ENCODE measurements at regions not wholly inside any gene's neighbourhood (a gene's known extent, or its start where the extent isn't known, plus 50 kb on each side); places are given as distances from the start of the nearest gene placed in this dataset.
"Not testable (repeated sequence)": the region's sequence is repeated elsewhere in the genome, so short reads cannot be mapped to it uniquely, and the experiment has no call there.

- DNase-seq = no peak
Measured at GRCh38 chr2:193885419-193885818, 1690.7 kb upstream of the TMEFF2 start.

DNA sequence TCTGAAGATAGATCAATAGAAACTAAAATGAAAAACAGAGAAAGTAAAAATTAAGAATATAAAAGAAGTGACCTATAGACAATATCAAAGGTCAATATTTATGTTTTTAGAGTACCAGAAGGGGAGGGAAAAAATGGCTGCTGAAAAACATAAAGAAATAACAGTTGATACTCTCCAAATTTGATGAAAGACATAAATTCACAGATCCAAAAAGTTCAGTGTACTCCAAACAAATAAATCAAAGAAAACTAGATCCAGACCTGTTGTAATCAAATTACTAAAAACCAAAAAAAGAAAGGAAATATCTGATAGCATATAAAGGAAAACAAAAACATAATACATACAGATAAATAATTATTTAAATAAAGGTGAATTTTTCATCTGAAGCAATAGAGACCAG is 1689.1 kb upstream of the TMEFF2 start:
- no peak for DNase-seq

DNA sequence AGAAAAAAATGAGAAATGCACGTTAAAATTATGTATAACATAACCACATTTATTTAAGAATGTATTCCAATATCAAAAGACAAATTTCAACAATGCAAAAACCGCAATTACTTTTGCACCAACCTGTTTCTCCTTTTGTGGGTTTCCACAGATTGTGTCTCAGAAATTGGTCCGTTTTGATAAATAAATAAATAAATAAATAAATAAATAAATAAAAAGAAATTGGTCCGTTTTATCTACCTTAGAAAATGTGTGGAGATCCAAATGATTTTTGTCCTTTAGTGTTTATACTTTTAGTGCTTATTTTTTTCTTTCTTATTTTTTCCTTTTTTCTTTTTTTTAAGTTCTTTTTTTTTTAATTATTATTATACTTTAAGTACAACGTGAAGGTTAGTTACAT is 1682.2 kb upstream of the TMEFF2 start:
- DNase-seq = no peak

DNA sequence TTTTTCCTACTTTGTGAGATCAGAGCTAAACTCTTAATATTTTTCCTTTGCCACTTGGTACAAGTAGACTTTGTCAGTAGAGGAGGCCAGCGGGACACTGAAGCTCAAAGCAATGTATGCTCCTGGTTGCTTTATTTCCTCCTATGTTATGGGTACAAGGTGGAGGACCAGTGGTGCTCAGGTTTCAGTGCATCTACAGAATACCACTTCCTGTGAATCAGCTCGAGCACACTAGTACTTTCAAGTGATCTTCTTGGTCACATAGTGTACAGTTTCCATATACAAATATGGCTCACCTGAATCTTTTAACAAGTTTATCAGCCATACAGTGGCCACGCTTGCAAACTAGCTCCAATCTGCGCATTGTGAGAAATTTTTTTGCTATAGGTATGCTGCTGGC is 1674.8 kb upstream of the TMEFF2 start:
- no peak for DNase-seq

- no peak for DNase-seq
Measured at GRCh38 chr2:193868833-193869232, 1674.1 kb upstream of the TMEFF2 start.

GRCh38 chr2:193868132-193868531 is 1673.4 kb upstream of the TMEFF2 start:
- no peak for DNase-seq

DNA sequence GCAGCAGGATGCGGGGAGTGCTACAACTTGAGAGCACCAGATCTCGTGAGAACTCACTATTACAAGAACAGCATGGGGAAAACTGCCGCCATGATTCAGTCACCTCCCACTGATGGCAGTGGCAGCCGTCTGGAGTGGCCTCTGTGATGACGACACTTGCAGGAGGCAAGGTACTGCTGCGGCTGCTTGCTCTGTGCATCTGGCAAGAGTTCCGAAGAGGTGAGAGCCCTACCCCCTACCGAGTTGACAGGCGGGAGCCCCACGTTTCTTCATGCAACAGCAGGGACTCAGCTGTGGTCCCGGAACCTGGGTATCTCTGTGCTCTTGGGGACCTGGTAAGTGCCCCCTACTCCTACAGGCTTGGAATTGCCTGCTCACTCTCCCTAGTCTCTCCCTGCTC is 1672.7 kb upstream of the TMEFF2 start:
- DNase-seq = no peak

DNA sequence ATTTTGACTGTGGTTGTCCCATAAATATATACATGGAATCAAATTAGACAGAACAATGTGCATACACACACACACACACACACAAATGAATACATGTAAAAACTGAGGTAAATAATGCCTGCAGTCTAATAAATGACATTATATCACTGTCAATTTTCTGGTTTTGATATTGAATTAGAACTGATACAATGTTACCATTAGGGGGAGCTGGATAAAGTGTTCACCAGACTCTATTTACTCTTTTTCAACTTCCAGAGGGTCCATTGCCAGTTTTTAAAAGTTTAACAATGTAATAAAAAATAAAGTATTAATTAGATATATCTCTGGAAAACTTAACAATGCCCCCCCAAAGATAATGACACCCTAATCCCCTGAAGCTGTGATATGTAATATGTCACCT is 1666.8 kb upstream of the TMEFF2 start:
- DNase-seq = no peak

GRCh38 chr2:193847991-193848390 is 1653.3 kb upstream of the TMEFF2 start:
- no peak for DNase-seq

DNA sequence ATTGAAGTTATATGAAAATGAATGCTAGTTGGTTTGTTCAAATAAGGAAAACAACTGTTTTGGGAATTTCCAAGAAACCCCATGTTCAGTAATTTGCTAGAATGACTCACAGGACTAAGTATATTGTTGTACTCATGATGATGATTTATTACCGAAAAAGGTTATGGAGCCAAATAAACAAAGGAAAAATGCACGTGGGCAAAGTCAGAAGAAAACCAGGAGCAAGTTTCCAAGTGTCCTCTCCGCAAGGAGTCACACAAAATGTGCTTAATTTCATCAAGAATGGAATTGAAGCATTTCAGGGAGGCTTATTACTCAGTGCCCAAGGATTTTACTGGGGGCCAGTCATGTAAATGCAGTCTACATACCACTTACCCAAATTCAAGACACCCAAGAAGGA is 1652.4 kb upstream of the TMEFF2 start:
- DNase-seq = no peak

GRCh38 chr2:193845604-193846003 is 1650.9 kb upstream of the TMEFF2 start:
- DNase-seq = no peak

DNA sequence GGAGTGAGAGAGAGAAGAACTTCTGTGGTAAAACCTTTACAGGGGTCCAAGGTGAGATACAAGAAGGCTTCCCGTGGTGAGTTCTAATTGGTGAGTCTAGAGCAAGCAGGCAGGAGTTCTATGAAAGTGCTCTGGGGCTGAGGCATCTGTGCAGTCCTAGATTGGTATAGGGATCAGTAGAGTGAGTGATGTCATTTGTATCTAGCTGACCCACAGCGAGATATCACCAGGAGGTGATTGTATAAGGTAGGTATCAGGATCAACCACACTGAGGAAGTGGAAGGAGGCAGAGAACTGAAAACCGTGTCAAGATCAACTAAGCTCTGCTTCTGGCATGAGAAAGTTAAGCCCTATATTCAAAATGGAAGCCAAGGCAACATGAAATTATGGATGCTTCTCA is 1648.9 kb upstream of the TMEFF2 start:
- no peak for DNase-seq

DNA sequence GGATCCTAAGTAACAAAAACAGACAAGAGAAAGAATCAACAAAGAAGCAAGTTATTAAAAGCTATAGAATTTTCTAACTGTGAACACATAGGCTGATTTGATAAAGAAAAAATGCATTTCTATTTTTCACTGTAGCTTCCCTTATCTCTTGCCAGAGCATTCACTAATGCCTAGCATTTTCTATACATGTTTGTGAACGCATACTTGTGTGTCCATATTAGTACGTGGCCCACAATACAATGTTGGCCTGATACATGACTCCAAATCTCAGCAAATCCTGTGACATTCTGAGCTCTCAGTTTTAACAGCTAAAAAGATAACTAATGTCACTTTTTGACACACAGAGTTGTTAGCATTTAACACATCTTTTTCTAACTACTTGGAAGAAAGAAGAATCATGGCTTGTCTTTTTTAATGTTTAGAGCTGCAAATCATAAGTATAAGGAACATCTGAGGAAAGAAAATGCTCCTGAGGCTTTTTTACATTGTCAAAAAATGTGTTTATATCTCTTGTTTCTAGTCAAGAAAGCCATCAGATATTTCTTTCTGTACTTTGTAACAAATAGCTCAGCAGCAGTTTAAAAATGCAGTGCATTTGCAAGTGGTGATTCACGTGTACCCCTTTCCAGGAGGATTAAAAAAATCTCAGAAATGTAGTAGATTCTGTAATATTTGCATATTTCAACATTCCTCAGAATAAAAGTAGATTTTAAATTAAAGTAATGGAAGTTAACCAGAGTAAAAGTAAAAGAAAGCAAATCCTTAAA is 1646.8 kb upstream of the TMEFF2 start:
- no peak for DNase-seq

DNA sequence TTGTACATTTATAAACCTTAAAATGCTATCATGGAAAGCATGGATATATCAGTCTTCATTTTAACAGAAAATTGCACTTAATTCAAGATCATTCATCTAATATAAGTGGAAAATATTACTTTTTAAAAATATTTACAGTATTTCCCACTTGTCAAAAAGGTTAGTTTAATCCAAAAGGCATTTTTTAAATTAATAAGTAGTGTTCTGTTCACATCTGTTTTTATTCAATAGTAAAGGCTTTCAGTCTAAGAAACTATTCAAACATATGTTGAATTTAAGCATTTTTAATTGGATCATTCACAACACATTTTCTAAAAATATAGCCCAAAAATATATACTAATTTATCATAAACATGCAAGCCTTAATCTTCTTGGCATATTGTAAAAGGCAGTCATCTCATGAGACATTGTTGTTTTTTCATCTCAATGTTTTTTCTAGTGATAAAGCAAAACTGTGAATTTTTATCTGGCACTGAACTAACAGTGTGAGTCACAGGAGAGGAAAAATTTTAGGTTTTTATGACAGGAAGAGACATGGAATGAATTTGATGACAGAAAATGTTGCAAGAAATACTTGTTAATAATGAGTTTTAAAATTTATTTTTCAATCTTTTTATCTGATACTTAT is 1642.5 kb upstream of the TMEFF2 start:
- DNase-seq = no peak

DNA sequence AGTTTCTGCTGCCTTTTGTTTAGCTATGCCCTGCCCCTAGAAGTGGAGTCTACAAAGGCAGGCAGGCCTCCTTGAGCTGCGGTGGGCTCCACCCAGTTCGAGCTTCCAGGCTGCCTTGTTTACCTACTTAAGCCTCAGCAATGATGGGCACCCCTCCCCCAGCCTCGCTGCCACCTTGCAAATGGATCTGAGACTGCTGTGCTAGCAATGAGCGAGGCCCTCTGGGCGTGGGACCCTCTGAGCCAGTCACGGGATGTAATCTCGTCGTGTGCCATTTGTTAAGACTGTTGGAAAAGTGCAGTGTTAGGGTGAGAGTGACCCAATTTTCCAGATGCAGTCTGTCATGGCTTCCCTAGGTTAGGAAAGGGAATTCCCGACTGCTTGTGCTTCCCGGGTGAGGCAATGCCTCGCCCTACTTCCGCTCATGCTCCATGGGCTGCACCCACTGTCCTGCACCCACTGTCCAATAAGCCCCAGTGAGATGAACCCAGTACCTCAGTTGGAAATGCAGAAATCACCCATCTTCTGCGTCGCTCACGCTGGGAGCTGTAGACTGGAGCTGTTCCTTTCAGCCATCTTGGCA is 1641.8 kb upstream of the TMEFF2 start:
- DNase-seq = not testable (repeated sequence)

- DNase-seq = not testable (repeated sequence)
Measured at GRCh38 chr2:193833895-193834294, 1639.2 kb upstream of the TMEFF2 start.

GRCh38 chr2:193824474-193824873 is 1629.7 kb upstream of the TMEFF2 start:
- DNase-seq = no peak

- no peak for DNase-seq
Measured at GRCh38 chr2:193818801-193819499, 1624.2 kb upstream of the TMEFF2 start.

- DNase-seq = no peak
Measured at GRCh38 chr2:193816008-193816407, 1621.3 kb upstream of the TMEFF2 start.

- DNase-seq = no peak
Measured at GRCh38 chr2:193810533-193810932, 1615.8 kb upstream of the TMEFF2 start.

- DNase-seq = no peak
Measured at GRCh38 chr2:193808877-193809276, 1614.1 kb upstream of the TMEFF2 start.

DNA sequence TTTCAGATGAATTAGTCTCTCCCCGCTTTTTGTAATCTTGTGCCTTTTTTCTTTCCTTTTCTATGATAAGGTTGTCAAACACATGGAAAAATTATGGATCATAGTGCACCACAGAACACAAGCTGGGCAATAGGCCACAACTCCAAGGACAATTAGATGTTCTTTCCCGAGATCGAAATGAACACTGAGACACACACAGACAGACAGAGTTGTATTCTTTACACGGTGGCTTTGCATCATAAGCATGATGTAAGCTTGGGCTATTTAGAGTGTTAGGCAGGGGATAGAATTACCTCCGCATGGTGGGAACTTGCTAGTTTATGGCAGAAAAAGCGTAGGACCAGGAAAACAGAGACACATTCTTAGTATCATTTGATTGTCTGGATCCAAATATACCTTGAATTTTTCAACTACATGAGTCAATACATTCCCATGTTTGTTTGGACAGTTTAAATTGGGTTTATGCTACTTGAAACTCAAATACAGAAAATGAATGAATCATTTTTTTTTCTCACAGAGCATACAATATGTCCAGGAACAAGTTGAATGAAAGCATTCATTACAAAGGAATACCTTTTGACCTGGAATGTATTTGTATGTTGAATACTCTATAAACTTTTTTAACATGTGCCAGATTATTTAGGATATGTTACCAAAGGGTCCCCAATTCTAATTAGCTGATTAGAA is 1611.5 kb upstream of the TMEFF2 start:
- no peak for DNase-seq

DNA sequence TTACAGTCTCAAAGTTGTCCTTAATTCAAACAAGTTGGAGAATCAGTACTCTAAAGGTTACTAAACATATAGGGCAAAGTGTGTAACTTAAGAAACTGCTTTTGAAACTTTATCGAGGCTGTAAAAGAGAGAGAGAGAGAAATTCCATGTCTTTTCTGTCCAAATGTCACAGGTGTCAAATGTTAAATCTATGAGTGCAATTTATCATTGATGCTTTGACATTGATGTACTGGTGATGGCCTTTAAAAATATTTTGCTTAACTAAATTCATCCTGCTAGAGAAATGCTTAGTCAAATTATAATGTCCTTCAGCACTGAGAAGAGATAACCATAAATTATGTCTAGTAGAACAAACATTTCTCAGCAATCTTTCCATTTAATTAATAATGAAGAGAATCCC is 1602.1 kb upstream of the TMEFF2 start:
- DNase-seq = no peak

All from central memory CD4-positive, alpha-beta T cell (primary cell).